ENCODE measurements at regions not wholly inside any gene's neighbourhood (a gene's known extent, or its start where the extent isn't known, plus 50 kb on each side); places are given as distances from the start of the nearest gene placed in this dataset.

- no peak for DNase-seq (ENCODE audit: low spot score)
- no peak for ATAC-seq
Measured at GRCh38 chr9:93900971-93901861, 53.9 kb downstream of the BARX1 start.

- DNase-seq (ENCODE audit: low spot score) (no peak), ATAC-seq (no peak)
Measured at GRCh38 chr9:93900436-93900819, 54.7 kb downstream of the BARX1 start.

- peak; percentile 32 for DNase-seq (ENCODE audit: low spot score)
- ATAC-seq, result no peak
Measured at GRCh38 chr9:93899609-93900435, 55.3 kb downstream of the BARX1 start.

- no peak for ATAC-seq
Measured at GRCh38 chr9:93898502-93899426, 56.4 kb downstream of the BARX1 start.

GRCh38 chr9:93898026-93898425 is 57.1 kb downstream of the BARX1 start:
- DNase-seq (ENCODE audit: low spot score) (peak; percentile 2), ATAC-seq (no peak)

More at GRCh38 chr9:93898502-93899426, 56.4 kb downstream of the BARX1 start:
- DNase-seq (ENCODE audit: low spot score), result peak; percentile 37

GRCh38 chr9:93897075-93897970 is 57.8 kb downstream of the BARX1 start:
- peak; percentile 26 for DNase-seq (ENCODE audit: low spot score)
- no peak for ATAC-seq

- no peak for ATAC-seq
- peak; percentile 18 for DNase-seq (ENCODE audit: low spot score)
Measured at GRCh38 chr9:93896496-93897033, 58.6 kb downstream of the BARX1 start.

GRCh38 chr9:93896093-93896492 is 59.1 kb downstream of the BARX1 start:
- ATAC-seq, result no peak
- peak; percentile 32 for DNase-seq (ENCODE audit: low spot score)

- ATAC-seq, result no peak
- DNase-seq (ENCODE audit: low spot score), result peak; percentile 31
Measured at GRCh38 chr9:93895535-93895934, 59.6 kb downstream of the BARX1 start.

- ATAC-seq, result no peak
- DNase-seq (ENCODE audit: low spot score), result peak; percentile 42
Measured at GRCh38 chr9:93894691-93895079, 60.5 kb downstream of the BARX1 start.

GRCh38 chr9:93893899-93894690 is 61.1 kb downstream of the BARX1 start:
- peak; percentile 81 for DNase-seq (ENCODE audit: low spot score)
- ATAC-seq, result peak; percentile 97

- DNase-seq (ENCODE audit: low spot score), result no peak
Measured at GRCh38 chr9:93893194-93893593, 62.0 kb downstream of the BARX1 start.

GRCh38 chr9:93892748-93893147 is 62.4 kb downstream of the BARX1 start:
- DNase-seq (ENCODE audit: low spot score) (peak; percentile 4), ATAC-seq (no peak)

More at GRCh38 chr9:93893194-93893593, 62.0 kb downstream of the BARX1 start:
- ATAC-seq, result no peak

- ATAC-seq (no peak), DNase-seq (ENCODE audit: low spot score) (peak; percentile 22)
Measured at GRCh38 chr9:93891549-93892310, 63.4 kb downstream of the BARX1 start.

- ATAC-seq (no peak), DNase-seq (ENCODE audit: low spot score) (no peak)
Measured at GRCh38 chr9:93891050-93891449, 64.1 kb downstream of the BARX1 start.

- DNase-seq (ENCODE audit: low spot score) (peak; percentile 6), ATAC-seq (no peak)
Measured at GRCh38 chr9:93890436-93890935, 64.7 kb downstream of the BARX1 start.

- DNase-seq (ENCODE audit: low spot score) (no peak), ATAC-seq (no peak)
Measured at GRCh38 chr9:93886911-93887310, 68.2 kb downstream of the BARX1 start.

GRCh38 chr9:93884808-93885207 is 70.3 kb downstream of the BARX1 start:
- ATAC-seq (no peak), DNase-seq (ENCODE audit: low spot score) (no peak)
